ENCODE measurements at regions not wholly inside any gene's neighbourhood (a gene's known extent, or its start where the extent isn't known, plus 50 kb on each side); places are given as distances from the start of the nearest gene placed in this dataset.

DNA sequence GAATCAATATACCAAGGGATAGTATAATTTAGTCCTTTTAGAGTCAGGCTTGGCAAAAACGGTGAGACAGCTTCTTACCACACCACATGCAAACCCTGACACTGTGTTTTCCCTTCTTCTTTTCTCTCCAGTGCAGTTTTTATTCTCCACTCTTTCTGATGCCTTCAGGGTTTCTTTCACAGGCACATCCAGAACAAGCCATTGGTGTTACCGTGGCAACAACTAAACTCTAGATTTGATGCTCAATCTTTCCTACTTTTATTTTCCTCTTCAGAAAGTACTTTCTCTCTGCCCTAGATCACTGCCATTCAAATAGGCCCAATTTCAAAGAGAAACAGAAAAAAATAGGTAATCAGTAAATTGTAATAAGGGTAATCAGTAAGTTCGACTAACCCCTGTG lies 469.8 kb upstream of the POT1 start:
- Histone ChIP-seq H2AFZ (ENCODE audit: low read depth, low read length) (no peak overlapping the region), H3K79me2 (ENCODE audit: insufficient read depth, low read length) (no peaks in the 10 kb centered on the region), H3K4me1 (ENCODE audit: insufficient read depth, low read length) (no peaks in the 10 kb centered on the region), H3K4me2 (ENCODE audit: low read length) (no peak overlapping the region), H4K20me1 (ENCODE audit: insufficient read depth, low read length) (no peaks in the 10 kb centered on the region), H3K27me3 (ENCODE audit: insufficient read depth, low read length) (no peaks in the 10 kb centered on the region), H3K4me3 (ENCODE audit: insufficient read depth, low read depth, low read length) (no peak overlapping the region), H3K36me3 (ENCODE audit: insufficient read depth, low read length) (no peaks in the 10 kb centered on the region), H3K9ac (ENCODE audit: low read length) (no peak overlapping the region), H3K9me3 (ENCODE audit: insufficient read depth, low read depth, low read length) (no peaks in the 10 kb centered on the region), H3K27ac (ENCODE audit: low read depth, low read length) (no peak overlapping the region)
- Mint-ChIP-seq H3K4me3 (ENCODE audit: unreplicated experiment) (no peak overlapping the region), H3K36me3 (ENCODE audit: low read depth, unreplicated experiment) (no peaks in the 10 kb centered on the region), H3K4me1 (ENCODE audit: low read depth, unreplicated experiment) (no peaks in the 10 kb centered on the region), H3K27me3 (ENCODE audit: low read depth, unreplicated experiment) (no peaks in the 10 kb centered on the region), H3K27ac (ENCODE audit: unreplicated experiment) (no peak overlapping the region), H3K9me3 (ENCODE audit: unreplicated experiment) (no peaks in the 10 kb centered on the region)
- TF ChIP-seq, protein P1, sequence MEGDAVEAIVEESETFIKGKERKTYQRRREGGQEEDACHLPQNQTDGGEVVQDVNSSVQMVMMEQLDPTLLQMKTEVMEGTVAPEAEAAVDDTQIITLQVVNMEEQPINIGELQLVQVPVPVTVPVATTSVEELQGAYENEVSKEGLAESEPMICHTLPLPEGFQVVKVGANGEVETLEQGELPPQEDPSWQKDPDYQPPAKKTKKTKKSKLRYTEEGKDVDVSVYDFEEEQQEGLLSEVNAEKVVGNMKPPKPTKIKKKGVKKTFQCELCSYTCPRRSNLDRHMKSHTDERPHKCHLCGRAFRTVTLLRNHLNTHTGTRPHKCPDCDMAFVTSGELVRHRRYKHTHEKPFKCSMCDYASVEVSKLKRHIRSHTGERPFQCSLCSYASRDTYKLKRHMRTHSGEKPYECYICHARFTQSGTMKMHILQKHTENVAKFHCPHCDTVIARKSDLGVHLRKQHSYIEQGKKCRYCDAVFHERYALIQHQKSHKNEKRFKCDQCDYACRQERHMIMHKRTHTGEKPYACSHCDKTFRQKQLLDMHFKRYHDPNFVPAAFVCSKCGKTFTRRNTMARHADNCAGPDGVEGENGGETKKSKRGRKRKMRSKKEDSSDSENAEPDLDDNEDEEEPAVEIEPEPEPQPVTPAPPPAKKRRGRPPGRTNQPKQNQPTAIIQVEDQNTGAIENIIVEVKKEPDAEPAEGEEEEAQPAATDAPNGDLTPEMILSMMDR (IDR thresholded peaks at IDR 0.05; ENCODE audit: insufficient read depth, low read depth, low read length): no peak
- no peak for TF ChIP-seq EZH2 (IDR thresholded peaks at IDR 0.05; ENCODE audit: insufficient read depth, low read length)
- no peak for DNase-seq (ENCODE audit: low read depth)
- FAIRE-seq: no peak

DNA sequence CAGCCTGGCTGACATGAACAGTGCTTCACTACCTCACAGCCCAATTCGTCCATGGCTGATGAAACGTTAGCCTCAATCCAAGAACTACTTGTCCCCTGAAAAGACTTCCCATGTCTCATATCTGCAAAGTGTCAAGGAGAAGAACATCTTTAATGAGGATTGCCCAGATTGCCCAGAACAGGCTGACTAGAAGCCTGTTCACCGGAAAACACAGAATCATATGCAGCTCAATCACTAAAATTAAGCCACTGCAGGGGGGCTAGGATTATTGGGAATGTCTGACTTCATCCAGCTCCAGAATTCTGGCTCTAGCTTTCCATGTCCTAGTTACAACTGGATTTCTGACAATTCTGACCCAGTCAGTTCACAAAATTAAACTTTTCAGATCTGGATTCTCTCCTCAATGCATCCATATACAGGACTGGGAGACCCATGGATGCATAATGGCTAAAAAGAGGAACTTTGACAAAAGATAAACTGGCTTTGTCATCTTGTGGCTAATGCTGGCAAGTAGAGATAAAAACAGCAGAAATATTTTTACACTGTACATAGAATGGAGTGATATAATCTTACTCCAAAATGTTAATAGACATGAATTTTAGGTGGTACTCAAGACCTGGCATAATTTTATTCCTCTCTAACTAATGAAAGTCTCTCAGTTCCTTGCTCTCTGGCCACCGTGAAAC lies 467.0 kb upstream of the POT1 start:
- Histone ChIP-seq H3K79me2 (ENCODE audit: insufficient read depth, low read length) (no peaks in the 10 kb centered on the region), H3K4me3 (ENCODE audit: insufficient read depth, low read depth, low read length) (no peak overlapping the region), H3K4me1 (ENCODE audit: insufficient read depth, low read length) (no peaks in the 10 kb centered on the region), H3K9me3 (ENCODE audit: insufficient read depth, low read depth, low read length) (no peaks in the 10 kb centered on the region), H3K27ac (ENCODE audit: low read depth, low read length) (no peak overlapping the region), H3K9ac (ENCODE audit: low read length) (no peak overlapping the region), H2AFZ (ENCODE audit: low read depth, low read length) (no peak overlapping the region), H3K36me3 (ENCODE audit: insufficient read depth, low read length) (no peaks in the 10 kb centered on the region), H4K20me1 (ENCODE audit: insufficient read depth, low read length) (no peaks in the 10 kb centered on the region), H3K4me2 (ENCODE audit: low read length) (no peak overlapping the region), H3K27me3 (ENCODE audit: insufficient read depth, low read length) (no peaks in the 10 kb centered on the region)
- no peak for DNase-seq (ENCODE audit: low read depth)
- no peak for FAIRE-seq
- Mint-ChIP-seq H3K4me1 (ENCODE audit: low read depth, unreplicated experiment) (no peaks in the 10 kb centered on the region), H3K4me3 (ENCODE audit: unreplicated experiment) (no peak overlapping the region), H3K27ac (ENCODE audit: unreplicated experiment) (no peak overlapping the region), H3K36me3 (ENCODE audit: low read depth, unreplicated experiment) (no peaks in the 10 kb centered on the region), H3K9me3 (ENCODE audit: unreplicated experiment) (no peaks in the 10 kb centered on the region), H3K27me3 (ENCODE audit: low read depth, unreplicated experiment) (no peaks in the 10 kb centered on the region)
- TF ChIP-seq, protein P1 (IDR thresholded peaks at IDR 0.05; ENCODE audit: insufficient read depth, low read depth, low read length): no peak
- TF ChIP-seq EZH2 (IDR thresholded peaks at IDR 0.05; ENCODE audit: insufficient read depth, low read length): no peak

DNA sequence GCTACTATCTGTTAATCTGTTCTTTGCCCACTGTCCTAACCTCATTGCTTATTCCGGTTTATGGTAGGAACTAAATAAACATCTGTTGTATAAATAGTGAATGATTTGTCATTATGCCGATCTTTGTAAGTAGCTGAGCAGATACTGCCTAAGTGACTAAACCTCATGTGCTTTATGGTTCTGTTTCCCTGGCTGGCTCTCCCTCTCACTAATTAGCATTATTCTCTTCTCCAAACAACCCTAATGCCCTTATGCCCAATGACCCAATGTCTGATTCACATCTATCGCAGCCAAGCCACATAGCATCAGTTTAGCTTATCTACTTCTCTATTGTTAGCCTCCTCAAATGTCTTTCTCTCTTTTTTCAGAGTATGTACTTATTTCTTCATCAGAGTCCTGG lies 462.3 kb upstream of the POT1 start:
- DNase-seq (ENCODE audit: low read depth): peak; percentile 18
- Mint-ChIP-seq H3K27me3 (ENCODE audit: low read depth, unreplicated experiment) (no peaks in the 10 kb centered on the region), H3K36me3 (ENCODE audit: low read depth, unreplicated experiment) (no peaks in the 10 kb centered on the region), H3K27ac (ENCODE audit: unreplicated experiment) (no peak overlapping the region), H3K9me3 (ENCODE audit: unreplicated experiment) (no peaks in the 10 kb centered on the region), H3K4me3 (ENCODE audit: unreplicated experiment) (no peak overlapping the region), H3K4me1 (ENCODE audit: low read depth, unreplicated experiment) (no peaks in the 10 kb centered on the region)
- Histone ChIP-seq H3K36me3 (ENCODE audit: insufficient read depth, low read length) (no peaks in the 10 kb centered on the region), H3K9me3 (ENCODE audit: insufficient read depth, low read depth, low read length) (no peaks in the 10 kb centered on the region), H3K79me2 (ENCODE audit: insufficient read depth, low read length) (no peaks in the 10 kb centered on the region), H3K27ac (ENCODE audit: low read depth, low read length) (no peak overlapping the region), H3K4me3 (ENCODE audit: insufficient read depth, low read depth, low read length) (no peak overlapping the region), H3K4me2 (ENCODE audit: low read length) (no peak overlapping the region), H4K20me1 (ENCODE audit: insufficient read depth, low read length) (no peaks in the 10 kb centered on the region), H3K4me1 (ENCODE audit: insufficient read depth, low read length) (no peaks in the 10 kb centered on the region), H3K27me3 (ENCODE audit: insufficient read depth, low read length) (no peaks in the 10 kb centered on the region), H3K9ac (ENCODE audit: low read length) (no peak overlapping the region), H2AFZ (ENCODE audit: low read depth, low read length) (no peak overlapping the region)
- FAIRE-seq: no peak
- TF ChIP-seq, protein P1 (IDR thresholded peaks at IDR 0.05; ENCODE audit: insufficient read depth, low read depth, low read length): no peak
- no peak for TF ChIP-seq EZH2 (IDR thresholded peaks at IDR 0.05; ENCODE audit: insufficient read depth, low read length)

All from astrocyte (in vitro differentiated cells and primary cell).